ENCODE measurements at regions not wholly inside any gene's neighbourhood (a gene's known extent, or its start where the extent isn't known, plus 50 kb on each side); places are given as distances from the start of the nearest gene placed in this dataset.

DNA sequence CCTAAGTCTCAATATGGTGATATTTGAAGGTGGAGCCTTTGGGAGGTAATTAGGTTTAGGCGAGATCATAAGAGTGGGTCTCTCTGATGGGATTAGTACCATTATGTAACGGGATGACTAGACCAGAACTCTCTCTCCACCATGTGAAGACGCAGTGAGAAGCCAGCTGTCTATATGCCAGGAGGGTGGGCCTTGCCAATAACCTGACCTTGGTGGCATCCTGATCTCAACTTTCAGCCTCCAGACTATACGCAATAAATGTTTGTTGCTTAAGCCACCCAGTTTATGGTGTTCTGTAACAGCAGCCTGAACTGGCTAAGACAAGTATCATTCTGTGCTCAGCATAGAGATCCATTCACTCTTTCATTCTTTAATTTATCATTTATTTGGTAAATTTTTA is 167.2 kb upstream of the CDH11 start:
- TF ChIP-seq, protein P1, sequence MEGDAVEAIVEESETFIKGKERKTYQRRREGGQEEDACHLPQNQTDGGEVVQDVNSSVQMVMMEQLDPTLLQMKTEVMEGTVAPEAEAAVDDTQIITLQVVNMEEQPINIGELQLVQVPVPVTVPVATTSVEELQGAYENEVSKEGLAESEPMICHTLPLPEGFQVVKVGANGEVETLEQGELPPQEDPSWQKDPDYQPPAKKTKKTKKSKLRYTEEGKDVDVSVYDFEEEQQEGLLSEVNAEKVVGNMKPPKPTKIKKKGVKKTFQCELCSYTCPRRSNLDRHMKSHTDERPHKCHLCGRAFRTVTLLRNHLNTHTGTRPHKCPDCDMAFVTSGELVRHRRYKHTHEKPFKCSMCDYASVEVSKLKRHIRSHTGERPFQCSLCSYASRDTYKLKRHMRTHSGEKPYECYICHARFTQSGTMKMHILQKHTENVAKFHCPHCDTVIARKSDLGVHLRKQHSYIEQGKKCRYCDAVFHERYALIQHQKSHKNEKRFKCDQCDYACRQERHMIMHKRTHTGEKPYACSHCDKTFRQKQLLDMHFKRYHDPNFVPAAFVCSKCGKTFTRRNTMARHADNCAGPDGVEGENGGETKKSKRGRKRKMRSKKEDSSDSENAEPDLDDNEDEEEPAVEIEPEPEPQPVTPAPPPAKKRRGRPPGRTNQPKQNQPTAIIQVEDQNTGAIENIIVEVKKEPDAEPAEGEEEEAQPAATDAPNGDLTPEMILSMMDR (IDR thresholded peaks at IDR 0.05 in 2 of 3, conservative IDR thresholded peaks at IDR 0.05 in 1 of 3; ENCODE audit: borderline replicate concordance in 1 of 3, insufficient read depth in 1 of 3, low read depth in 2 of 3, low read length in 2 of 3) = no peak
- TF ChIP-seq RAD21 (IDR thresholded peaks at IDR 0.05; ENCODE audit: low read depth) (no peak), EZH2 (IDR thresholded peaks at IDR 0.05) (no peak), JUND (IDR thresholded peaks at IDR 0.05) (no peak), POLR2AphosphoS5 (IDR thresholded peaks at IDR 0.05; ENCODE audit: low read depth, low read length) (no peak)
- TF ChIP-seq, protein P2, sequence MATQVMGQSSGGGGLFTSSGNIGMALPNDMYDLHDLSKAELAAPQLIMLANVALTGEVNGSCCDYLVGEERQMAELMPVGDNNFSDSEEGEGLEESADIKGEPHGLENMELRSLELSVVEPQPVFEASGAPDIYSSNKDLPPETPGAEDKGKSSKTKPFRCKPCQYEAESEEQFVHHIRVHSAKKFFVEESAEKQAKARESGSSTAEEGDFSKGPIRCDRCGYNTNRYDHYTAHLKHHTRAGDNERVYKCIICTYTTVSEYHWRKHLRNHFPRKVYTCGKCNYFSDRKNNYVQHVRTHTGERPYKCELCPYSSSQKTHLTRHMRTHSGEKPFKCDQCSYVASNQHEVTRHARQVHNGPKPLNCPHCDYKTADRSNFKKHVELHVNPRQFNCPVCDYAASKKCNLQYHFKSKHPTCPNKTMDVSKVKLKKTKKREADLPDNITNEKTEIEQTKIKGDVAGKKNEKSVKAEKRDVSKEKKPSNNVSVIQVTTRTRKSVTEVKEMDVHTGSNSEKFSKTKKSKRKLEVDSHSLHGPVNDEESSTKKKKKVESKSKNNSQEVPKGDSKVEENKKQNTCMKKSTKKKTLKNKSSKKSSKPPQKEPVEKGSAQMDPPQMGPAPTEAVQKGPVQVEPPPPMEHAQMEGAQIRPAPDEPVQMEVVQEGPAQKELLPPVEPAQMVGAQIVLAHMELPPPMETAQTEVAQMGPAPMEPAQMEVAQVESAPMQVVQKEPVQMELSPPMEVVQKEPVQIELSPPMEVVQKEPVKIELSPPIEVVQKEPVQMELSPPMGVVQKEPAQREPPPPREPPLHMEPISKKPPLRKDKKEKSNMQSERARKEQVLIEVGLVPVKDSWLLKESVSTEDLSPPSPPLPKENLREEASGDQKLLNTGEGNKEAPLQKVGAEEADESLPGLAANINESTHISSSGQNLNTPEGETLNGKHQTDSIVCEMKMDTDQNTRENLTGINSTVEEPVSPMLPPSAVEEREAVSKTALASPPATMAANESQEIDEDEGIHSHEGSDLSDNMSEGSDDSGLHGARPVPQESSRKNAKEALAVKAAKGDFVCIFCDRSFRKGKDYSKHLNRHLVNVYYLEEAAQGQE (IDR thresholded peaks at IDR 0.05; ENCODE audit: low read depth) = no peak
